ENCODE measurements at regions not wholly inside any gene's neighbourhood (a gene's known extent, or its start where the extent isn't known, plus 50 kb on each side); places are given as distances from the start of the nearest gene placed in this dataset.

- H3K4me3 ChIP-seq (ENCODE audit: low read length in 3 of 3), result no peak overlapping the region
- TF ChIP-seq CTCF (IDR thresholded peaks at IDR 0.05; ENCODE audit: borderline replicate concordance, extremely low read depth, insufficient read depth), result no peak
- H3K36me3 ChIP-seq (ENCODE audit: control insufficient read depth in 2 of 3, insufficient read depth in 3 of 3, low read length in 3 of 3), result no peaks in the 10 kb centered on the region
- no peaks in the 10 kb centered on the region for H3K4me1 ChIP-seq (ENCODE audit: control insufficient read depth in 2 of 3, insufficient read depth in 2 of 3, low read depth in 1 of 3, low read length in 3 of 3)
- DNase-seq (no peak), FAIRE-seq (no peak)
- H3K9me3 ChIP-seq (ENCODE audit: control insufficient read depth in 2 of 3, insufficient read depth in 1 of 3, low read length in 3 of 3), result no peaks in the 10 kb centered on the region
- H3K27ac ChIP-seq (ENCODE audit: low read depth in 2 of 2, low read length in 2 of 2), result no peak overlapping the region
- no peak overlapping the region for H3K9ac ChIP-seq (ENCODE audit: low read length in 3 of 3)
- H3K27me3 ChIP-seq (ENCODE audit: control insufficient read depth, insufficient read depth, low read length), result no peaks in the 10 kb centered on the region
- intact Hi-C loops (cut with DNase I), result no loop called here
These were observed 940.3 kb upstream of the IGFBP7 start for GRCh38 chr4:58050439-58050838.

- Histone ChIP-seq H3K27me3 (ENCODE audit: control insufficient read depth, insufficient read depth, low read length) (no peaks in the 10 kb centered on the region), H3K4me1 (ENCODE audit: control insufficient read depth in 2 of 3, insufficient read depth in 2 of 3, low read depth in 1 of 3, low read length in 3 of 3) (no peaks in the 10 kb centered on the region), H3K4me3 (ENCODE audit: low read length in 3 of 3) (no peak overlapping the region), H3K36me3 (ENCODE audit: control insufficient read depth in 2 of 3, insufficient read depth in 3 of 3, low read length in 3 of 3) (no peaks in the 10 kb centered on the region), H3K9ac (ENCODE audit: low read length in 3 of 3) (no peak overlapping the region), H3K9me3 (ENCODE audit: control insufficient read depth in 2 of 3, insufficient read depth in 1 of 3, low read length in 3 of 3) (no peaks in the 10 kb centered on the region), H3K27ac (ENCODE audit: low read depth in 2 of 2, low read length in 2 of 2) (no peak overlapping the region)
- intact Hi-C loops (cut with DNase I), result no loop called here
- no peak for FAIRE-seq
- no peak for TF ChIP-seq CTCF (IDR thresholded peaks at IDR 0.05; ENCODE audit: borderline replicate concordance, extremely low read depth, insufficient read depth)
- peak in 3 of 5 donors; percentile 18 to 68 (median 53) for DNase-seq
These were observed 938.3 kb upstream of the IGFBP7 start for GRCh38 chr4:58048491-58048890.

GRCh38 chr4:58042176-58042575 is 932.0 kb upstream of the IGFBP7 start:
- Histone ChIP-seq H3K36me3 (ENCODE audit: control insufficient read depth in 2 of 3, insufficient read depth in 3 of 3, low read length in 3 of 3) (no peaks in the 10 kb centered on the region), H3K9ac (ENCODE audit: low read length in 3 of 3) (no peak overlapping the region), H3K4me3 (ENCODE audit: low read length in 3 of 3) (no peak overlapping the region), H3K27ac (ENCODE audit: low read depth in 2 of 2, low read length in 2 of 2) (no peak overlapping the region), H3K4me1 (ENCODE audit: control insufficient read depth in 2 of 3, insufficient read depth in 2 of 3, low read depth in 1 of 3, low read length in 3 of 3) (no peaks in the 10 kb centered on the region), H3K9me3 (ENCODE audit: control insufficient read depth in 2 of 3, insufficient read depth in 1 of 3, low read length in 3 of 3) (no peaks in the 10 kb centered on the region), H3K27me3 (ENCODE audit: control insufficient read depth, insufficient read depth, low read length) (no peaks in the 10 kb centered on the region)
- intact Hi-C loops (cut with DNase I), result no loop called here
- TF ChIP-seq CTCF (IDR thresholded peaks at IDR 0.05; ENCODE audit: borderline replicate concordance, extremely low read depth, insufficient read depth), result no peak
- FAIRE-seq (no peak), DNase-seq (no peak)

GRCh38 chr4:57993944-57994343 is 883.8 kb upstream of the IGFBP7 start:
- no peak for TF ChIP-seq CTCF (IDR thresholded peaks at IDR 0.05; ENCODE audit: borderline replicate concordance, extremely low read depth, insufficient read depth)
- no peaks in the 10 kb centered on the region for H3K4me1 ChIP-seq (ENCODE audit: control insufficient read depth in 2 of 3, insufficient read depth in 2 of 3, low read depth in 1 of 3, low read length in 3 of 3)
- H3K27ac ChIP-seq (ENCODE audit: low read depth in 2 of 2, low read length in 2 of 2), result no peak overlapping the region
- no peaks in the 10 kb centered on the region for H3K27me3 ChIP-seq (ENCODE audit: control insufficient read depth, insufficient read depth, low read length)
- H3K4me3 ChIP-seq (ENCODE audit: low read length in 3 of 3), result no peak overlapping the region
- intact Hi-C loops (cut with DNase I), result no loop called here
- no peak for FAIRE-seq
- H3K9ac ChIP-seq (ENCODE audit: low read length in 3 of 3), result no peak overlapping the region
- H3K36me3 ChIP-seq (ENCODE audit: control insufficient read depth in 2 of 3, insufficient read depth in 3 of 3, low read length in 3 of 3), result no peaks in the 10 kb centered on the region
- no peaks in the 10 kb centered on the region for H3K9me3 ChIP-seq (ENCODE audit: control insufficient read depth in 2 of 3, insufficient read depth in 1 of 3, low read length in 3 of 3)
- DNase-seq, result no peak

Measured in kidney (tissue), 13 donors.